H1 (cell line): ENCODE measurements at regions not wholly inside any gene's neighbourhood (a gene's known extent, or its start where the extent isn't known, plus 50 kb on each side); places are given as distances from the start of the nearest gene placed in this dataset.
A peak's percentile ranks its signal among the peaks of the same experiment; 100 is the strongest.

ENCODE experiments used
- ASH2L ChIP-seq: fragments of 200-600, 300-600 bp; sonication (generic); IDR thresholded peaks from one replicate; pipeline ENCODE4 v1.7.1; 2017; ENCODE audit warnings: low read length
- CBX8 ChIP-seq: fragments of 300-800, 300-1000 bp; sonication (generic); IDR thresholded peaks from 2 replicates; pipeline ENCODE4 v1.7.1; 2016; ENCODE audit warnings: low read depth, low read length, borderline replicate concordance
- CEBPB ChIP-seq: IDR thresholded peaks from 2 replicates; pipeline ENCODE4 v1.6.1; 2012; ENCODE audit warnings: low read depth, low read length
- CHD2 ChIP-seq: IDR thresholded peaks from 2 replicates; pipeline ENCODE4 v1.6.1; 2012; ENCODE audit warnings: low read length, improper control_type of control experiment
- CTCF ChIP-seq, 3 experiments: IDR thresholded peaks; 1 replicate in 2 of 3; 2 replicates in 1 of 3; pipeline versions ENCODE4 v1.5.1 to v1.6.1; 2011; ENCODE audit warnings: low read length in 3 of 3, mild to moderate bottlenecking in 3 of 3, inconsistent platforms in 2 of 3, low read depth in 1 of 3, moderate library complexity in 1 of 3; ENCODE audit not compliant: insufficient read depth in 1 of 3; ENCODE audit errors: control extremely low read depth in 1 of 3
- EZH2 ChIP-seq: fragments of 200-600 bp; sonication (generic); IDR thresholded peaks from 2 replicates; pipeline ENCODE4 v1.7.1; 2012; ENCODE audit warnings: low read depth, mild to moderate bottlenecking, moderate library complexity, low read length, inconsistent platforms; ENCODE audit not compliant: severe bottlenecking
- NRF1 ChIP-seq: IDR thresholded peaks from 2 replicates; pipeline ENCODE4 v1.6.1; 2011; ENCODE audit warnings: mild to moderate bottlenecking, low read depth, low read length, improper control_type of control experiment
- POLR2A ChIP-seq, 2 experiments: IDR thresholded peaks; 1 replicate in 1 of 2; 2 replicates in 1 of 2; pipeline ENCODE4 v1.6.1; 2011; ENCODE audit warnings: low read depth in 2 of 2, low read length in 2 of 2, mild to moderate bottlenecking in 2 of 2; ENCODE audit errors: control extremely low read depth in 1 of 2
- POLR2AphosphoS5 ChIP-seq: IDR thresholded peaks from 2 replicates; pipeline ENCODE4 v1.6.1; 2011; ENCODE audit warnings: low read depth, low read length
- RAD21 ChIP-seq, 2 experiments: IDR thresholded peaks in 1 of 2; conservative IDR thresholded peaks in 1 of 2; 2 replicates each; pipeline ENCODE4 v1.6.1; 2011; ENCODE audit warnings: low read depth in 2 of 2, low read length in 2 of 2, improper control_type of control experiment in 1 of 2, inconsistent platforms in 1 of 2, mild to moderate bottlenecking in 1 of 2, moderate library complexity in 1 of 2
- RFX5 ChIP-seq: IDR thresholded peaks from 2 replicates; pipeline ENCODE4 v1.6.1; 2011; ENCODE audit warnings: low read depth, low read length, improper control_type of control experiment, borderline replicate concordance
- SIX5 ChIP-seq: IDR thresholded peaks from 2 replicates; pipeline ENCODE4 v1.6.1; 2011; ENCODE audit warnings: mild to moderate bottlenecking, low read depth, low read length
- TF ChIP-seq, protein P1 (sequence below): IDR thresholded peaks from 2 replicates; pipeline ENCODE4 v1.6.1; 2012; ENCODE audit warnings: inconsistent platforms

GRCh38 chr10:130479146-130479545 lies 343.0 kb downstream of the GLRX3 start:
- no peak for TF ChIP-seq CTCF (IDR thresholded peaks at IDR 0.05; ENCODE audit: control extremely low read depth in 1 of 3, insufficient read depth in 1 of 3, low read depth in 1 of 3, low read length in 3 of 3)
- TF ChIP-seq ASH2L: no peak
- TF ChIP-seq POLR2AphosphoS5: no peak
- no peak for TF ChIP-seq CBX8
- TF ChIP-seq SIX5: no peak
- no peak for TF ChIP-seq RFX5
- TF ChIP-seq RAD21 (IDR thresholded peaks at IDR 0.05 in 1 of 2, conservative IDR thresholded peaks at IDR 0.05 in 1 of 2; ENCODE audit: low read depth in 2 of 2, low read length in 2 of 2): no peak
- TF ChIP-seq, protein P1, sequence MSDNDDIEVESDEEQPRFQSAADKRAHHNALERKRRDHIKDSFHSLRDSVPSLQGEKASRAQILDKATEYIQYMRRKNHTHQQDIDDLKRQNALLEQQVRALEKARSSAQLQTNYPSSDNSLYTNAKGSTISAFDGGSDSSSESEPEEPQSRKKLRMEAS: peak; percentile 7; the same call in 1 of the 2 replicates
- no peak for TF ChIP-seq NRF1
- TF ChIP-seq CEBPB: no peak
- TF ChIP-seq CHD2: no peak
- no peak for TF ChIP-seq POLR2A (IDR thresholded peaks at IDR 0.05; ENCODE audit: control extremely low read depth in 1 of 2, low read depth in 2 of 2, low read length in 2 of 2)
- TF ChIP-seq EZH2: no peak
